B cell (primary cell): ENCODE measurements at regions not wholly inside any gene's neighbourhood (a gene's known extent, or its start where the extent isn't known, plus 50 kb on each side); places are given as distances from the start of the nearest gene placed in this dataset.

ENCODE experiments used
- ATAC-seq: fragments of 200-7000 bp; cut with Tn5 transposase; one replicate; pipeline ENCODE4 v1.10.0; 2021; ENCODE audit warnings: low read depth, mild to moderate bottlenecking, moderate number of reproducible peaks, moderate library complexity
- CTCF ChIA-PET: fragments of 350-600 bp; sonication (Branson Sonifier 250); formaldehyde crosslinking; loops from one replicate; lab custom pipeline; 2021; ENCODE audit warnings: antibody characterized with exemption, inconsistent platforms; lab: Charles Lee
- POLR2A ChIA-PET: fragments of 350-600 bp; sonication (Branson Sonifier 250); formaldehyde crosslinking; loops from one replicate; lab custom pipeline; 2021; ENCODE audit warnings: antibody characterized with exemption; lab: Charles Lee
- DNase-seq: peaks from one replicate; pipeline ENCODE4 v3.0.0; 2013
- H2AFZ ChIP-seq: 2 replicates; pipeline ENCODE4 v1.6.1; 2012; ENCODE audit warnings: mild to moderate bottlenecking, low read depth, low read length; ENCODE audit not compliant: insufficient read depth, poor library complexity, severe bottlenecking
- H3K27ac ChIP-seq, 2 donors: 1 replicate in 1 of 2; 2 replicates in 1 of 2; pipeline ENCODE4 v1.5.1; 2012 to 2013; ENCODE audit warnings: low read length in 2 of 2, mild to moderate bottlenecking in 2 of 2, moderate library complexity in 1 of 2
- H3K27me3 ChIP-seq, 4 experiments: fragments of 200-600 bp in 1 of 4; sonication (generic) in 1 of 4; replicated peaks in 1 of 4; 1 replicate in 2 of 4; 2 replicates in 2 of 4; pipeline versions ENCODE4 v1.6.1 to v1.7.0; 2013 to 2016; ENCODE audit warnings: low read length in 3 of 4, mild to moderate bottlenecking in 2 of 4, mixed read lengths in 1 of 4, moderate library complexity in 1 of 4; ENCODE audit not compliant: insufficient read depth in 4 of 4, control insufficient read depth in 3 of 4; ENCODE audit errors: control extremely low read depth in 1 of 4
- H3K36me3 ChIP-seq, 2 experiments: replicated peaks in 1 of 2; 1 replicate in 1 of 2; 2 replicates in 1 of 2; pipeline versions ENCODE4 v1.6.1 to v1.7.1; 2013; ENCODE audit warnings: low read length in 1 of 2; ENCODE audit not compliant: insufficient read depth in 2 of 2, control insufficient read depth in 1 of 2; ENCODE audit errors: control extremely low read depth in 1 of 2, extremely low read depth in 1 of 2
- H3K4me1 ChIP-seq, 2 donors: fragments of 200-600 bp in 1 of 2; sonication (generic) in 1 of 2; 1 replicate in 1 of 2; 2 replicates in 1 of 2; pipeline versions ENCODE4 v1.5.1 to v1.6.1; 2013 to 2017; ENCODE audit warnings: low read length in 2 of 2; ENCODE audit not compliant: control insufficient read depth in 2 of 2, insufficient read depth in 2 of 2
- H3K4me2 ChIP-seq: replicated peaks from 2 replicates; pipeline ENCODE3; 2012; ENCODE audit warnings: mild to moderate bottlenecking, low read depth, low read length; ENCODE audit not compliant: poor library complexity, severe bottlenecking
- H3K4me3 ChIP-seq, 5 experiments: fragments of 200-600 bp in 1 of 5; sonication (generic) in 1 of 5; 1 replicate in 3 of 5; 2 replicates in 2 of 5; pipeline versions ENCODE4 v1.5.1 to v1.7.0; 2011 to 2016; ENCODE audit warnings: low read length in 4 of 5, mild to moderate bottlenecking in 4 of 5, low read depth in 2 of 5, control low read depth in 1 of 5, moderate library complexity in 1 of 5; ENCODE audit not compliant: insufficient read depth in 1 of 5; ENCODE audit errors: control extremely low read depth in 1 of 5, extremely low read depth in 1 of 5
- H3K79me2 ChIP-seq: fragments of 200-600 bp; sonication (generic); one replicate; pipeline ENCODE4 v1.6.0; 2016; ENCODE audit warnings: low read length; ENCODE audit not compliant: control insufficient read depth, insufficient read depth
- H3K9ac ChIP-seq: fragments of 200-600 bp; sonication (generic); 2 replicates; pipeline ENCODE4 v1.6.1; 2017; ENCODE audit warnings: mild to moderate bottlenecking, low read length, moderate library complexity
- H3K9me3 ChIP-seq, 3 donors: one replicate each; pipeline versions ENCODE4 v1.6.1 to v1.7.1; 2013; ENCODE audit warnings: low read length in 2 of 3; ENCODE audit not compliant: control insufficient read depth in 2 of 3, insufficient read depth in 1 of 3; ENCODE audit errors: control extremely low read depth in 1 of 3
- H4K20me1 ChIP-seq: 2 replicates; pipeline ENCODE4 v1.6.0; 2012; ENCODE audit warnings: mild to moderate bottlenecking, low read length; ENCODE audit not compliant: insufficient read depth, control insufficient read depth, poor library complexity, severe bottlenecking
- H3K27ac Mint-ChIP-seq: one replicate; pipeline ENCODE4 v1.8.0; 2021; ENCODE audit warnings: mixed read lengths
- H3K27me3 Mint-ChIP-seq: one replicate; pipeline ENCODE4 v1.8.0; 2021; ENCODE audit warnings: mixed read lengths
- H3K4me1 Mint-ChIP-seq: one replicate; pipeline ENCODE4 v1.8.0; 2021; ENCODE audit warnings: mixed read lengths
- H3K4me3 Mint-ChIP-seq: one replicate; pipeline ENCODE4 v1.8.0; 2021; ENCODE audit warnings: mixed read lengths
- H3K9me3 Mint-ChIP-seq: one replicate; pipeline ENCODE4 v1.8.0; 2022; ENCODE audit warnings: mixed read lengths; ENCODE audit not compliant: insufficient read depth
- CTCF ChIP-seq: fragments of 200-600 bp; IDR thresholded peaks from one replicate; pipeline ENCODE4 v1.8.0; 2022; ENCODE audit warnings: antibody characterized with exemption, mild to moderate bottlenecking
- EZH2 ChIP-seq: IDR thresholded peaks from 2 replicates; pipeline ENCODE4 v1.6.1; 2012; ENCODE audit warnings: borderline replicate concordance, low read depth, mild to moderate bottlenecking, moderate library complexity, low read length; ENCODE audit not compliant: insufficient read depth, poor library complexity, severe bottlenecking
- WGBS: methylation state at CpG from one replicate; pipeline ENCODE4 v1.1.5; 2013; ENCODE audit warnings: missing lambda C conversion rate; ENCODE audit not compliant: insufficient coverage; 5-methylcytosine and 5-hydroxymethylcytosine counted together
- intact Hi-C: fragments of 100-400 bp; cut with micrococcal nuclease; formaldehyde crosslinking; loops from one replicate; pipeline ENCODE4 v1.10.0; 2022

GRCh38 chr10:117946525-117947070 lies 100.1 kb downstream of the RAB11FIP2 start:
- H3K4me1 ChIP-seq, result no peaks in the 10 kb centered on the region
- no peak overlapping the region for H3K27ac Mint-ChIP-seq
- WGBS, result 63% methylated on average over 7 of the region's 8 CpGs
- ATAC-seq (no peak), DNase-seq (no peak)
- H3K79me2 ChIP-seq, result no peaks in the 10 kb centered on the region
- H3K4me3 Mint-ChIP-seq, result no peak overlapping the region
- H3K4me1 Mint-ChIP-seq, result no peaks in the 10 kb centered on the region
- H2AFZ ChIP-seq, result no peak overlapping the region
- H3K9ac ChIP-seq, result no peak overlapping the region
- no peak overlapping the region for H3K27ac ChIP-seq
- POLR2A ChIA-PET, result no interaction called here
- intact Hi-C loops, result no loop called here
- CTCF ChIA-PET, result no interaction called here
- peaks cover 15% of the 10 kb centered on the region for H3K27me3 Mint-ChIP-seq
- TF ChIP-seq CTCF, result no peak
- no peak for TF ChIP-seq EZH2
- no peaks in the 10 kb centered on the region for H3K36me3 ChIP-seq
- H3K9me3 ChIP-seq, result no peaks in the 10 kb centered on the region
- H3K4me3 ChIP-seq, result no peak overlapping the region
- H3K9me3 Mint-ChIP-seq, result no peaks in the 10 kb centered on the region
- H4K20me1 ChIP-seq, result no peaks in the 10 kb centered on the region
- no peak overlapping the region for H3K4me2 ChIP-seq
- H3K27me3 ChIP-seq, result peaks cover 0 to 14% (median 0%) of the 10 kb centered on the region in 4 experiments

GRCh38 chr10:117948493-117948892 lies 98.2 kb downstream of the RAB11FIP2 start:
- H3K9me3 Mint-ChIP-seq, result no peaks in the 10 kb centered on the region
- CTCF ChIA-PET, result no interaction called here
- TF ChIP-seq EZH2 (no peak), CTCF (no peak)
- H2AFZ ChIP-seq, result no peak overlapping the region
- ATAC-seq (no peak), DNase-seq (no peak)
- no peak overlapping the region for H3K4me2 ChIP-seq
- H3K27ac Mint-ChIP-seq, result no peak overlapping the region
- H3K27me3 Mint-ChIP-seq, result peaks cover 17% of the 10 kb centered on the region
- H3K27me3 ChIP-seq, result peaks cover 0 to 14% (median 0%) of the 10 kb centered on the region in 4 experiments
- intact Hi-C loops, result no loop called here
- no peaks in the 10 kb centered on the region for H3K4me1 Mint-ChIP-seq
- no peaks in the 10 kb centered on the region for H3K36me3 ChIP-seq
- POLR2A ChIA-PET, result no interaction called here
- H3K4me3 ChIP-seq, result no peak overlapping the region
- H3K4me1 ChIP-seq, result no peaks in the 10 kb centered on the region
- 97% methylated on average over 2 of the region's 3 CpGs for WGBS
- H4K20me1 ChIP-seq, result no peaks in the 10 kb centered on the region
- no peaks in the 10 kb centered on the region for H3K79me2 ChIP-seq
- H3K9ac ChIP-seq, result no peak overlapping the region
- no peaks in the 10 kb centered on the region for H3K9me3 ChIP-seq
- no peak overlapping the region for H3K4me3 Mint-ChIP-seq
- H3K27ac ChIP-seq, result no peak overlapping the region
